ENCODE measurements at regions not wholly inside any gene's neighbourhood (a gene's known extent, or its start where the extent isn't known, plus 50 kb on each side); places are given as distances from the start of the nearest gene placed in this dataset.
"Not testable (repeated sequence)": the region's sequence is repeated elsewhere in the genome, so short reads cannot be mapped to it uniquely, and the experiment has no call there.

DNA sequence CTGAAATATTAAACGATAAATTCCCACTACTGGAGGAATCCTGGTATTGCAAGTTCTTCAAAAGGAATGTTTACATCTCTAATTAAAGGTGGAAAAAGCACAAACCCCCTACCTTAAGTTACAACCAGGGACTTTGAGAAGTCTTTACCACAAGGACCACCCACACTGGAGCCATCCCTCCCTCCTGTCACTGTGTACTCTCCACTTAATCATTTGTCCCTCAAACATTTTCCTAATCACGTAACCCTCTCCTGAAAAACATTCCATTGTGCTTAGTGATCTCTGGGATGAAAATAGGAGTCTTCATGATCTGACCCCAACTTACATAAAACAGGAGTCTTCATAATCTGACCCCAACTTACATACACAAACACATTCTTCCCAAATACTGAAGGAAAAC is 85.7 kb downstream of the SUCLG1 start:
- DNase-seq = no peak

DNA sequence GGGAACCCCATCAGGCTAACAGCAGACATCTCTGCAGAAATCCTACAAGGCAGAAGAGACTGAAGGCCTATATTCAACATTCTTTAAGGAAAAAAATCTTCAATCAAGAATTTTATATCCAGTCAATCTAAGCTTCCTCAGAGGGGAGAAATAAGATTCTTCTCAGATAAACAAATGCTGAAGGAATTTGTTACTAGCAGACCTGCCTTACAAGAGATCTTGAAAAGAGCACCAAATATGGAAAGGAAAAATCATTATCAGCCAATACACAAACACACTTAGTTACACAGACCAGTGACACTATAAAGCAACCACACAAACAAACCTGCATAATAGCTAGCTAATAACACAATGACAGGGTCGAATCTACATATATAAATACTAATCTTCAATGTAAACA is 96.5 kb downstream of the SUCLG1 start:
- no peak for DNase-seq

DNA sequence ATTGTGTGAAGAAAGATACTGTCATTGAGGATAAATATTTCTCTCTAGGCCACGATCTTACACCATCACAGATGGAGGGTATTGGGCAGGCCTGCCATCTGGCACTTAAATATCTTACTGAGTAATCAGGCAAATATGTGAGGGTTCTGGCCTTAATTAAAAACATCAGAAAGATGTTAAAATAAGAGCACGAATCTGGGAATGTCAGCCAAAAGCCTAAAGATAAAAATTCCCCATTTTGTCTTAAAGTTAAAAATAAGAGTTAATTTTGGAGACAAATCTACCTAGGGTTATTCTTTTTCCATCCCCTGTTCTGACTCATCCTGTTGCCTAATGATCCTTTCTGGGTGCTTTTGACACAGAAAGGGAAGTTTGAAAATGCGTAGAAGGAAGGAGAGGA is 121.0 kb downstream of the SUCLG1 start:
- DNase-seq = no peak

DNA sequence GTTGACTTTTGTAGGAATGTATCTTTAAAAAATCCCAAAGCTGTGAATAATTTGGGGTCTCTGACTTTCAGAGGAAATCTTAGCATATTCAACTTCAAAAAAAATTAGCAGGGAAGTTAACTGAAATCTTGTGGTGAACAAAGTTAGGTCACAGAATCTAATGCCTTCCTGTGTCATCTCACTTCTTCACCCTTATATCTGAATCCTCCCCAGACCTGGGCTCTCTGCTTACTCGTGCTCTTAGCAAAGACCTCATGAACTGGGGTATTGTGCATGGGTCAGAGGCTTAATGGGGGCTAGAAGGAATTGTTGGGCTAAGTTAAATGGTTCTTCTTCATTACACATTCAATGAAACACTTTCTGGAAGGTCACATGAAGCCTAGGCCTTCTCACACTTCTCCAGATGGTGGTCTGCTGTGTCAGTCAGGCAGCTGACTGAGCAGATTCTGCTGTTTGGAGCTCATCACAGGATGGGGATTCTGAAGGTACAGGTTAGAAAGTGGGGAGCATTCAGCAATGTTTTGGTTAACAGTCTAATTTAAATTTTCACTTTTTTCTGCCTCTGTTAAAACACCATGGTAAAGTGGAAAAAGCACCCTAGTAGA is 131.3 kb downstream of the SUCLG1 start:
- DNase-seq = no peak

DNA sequence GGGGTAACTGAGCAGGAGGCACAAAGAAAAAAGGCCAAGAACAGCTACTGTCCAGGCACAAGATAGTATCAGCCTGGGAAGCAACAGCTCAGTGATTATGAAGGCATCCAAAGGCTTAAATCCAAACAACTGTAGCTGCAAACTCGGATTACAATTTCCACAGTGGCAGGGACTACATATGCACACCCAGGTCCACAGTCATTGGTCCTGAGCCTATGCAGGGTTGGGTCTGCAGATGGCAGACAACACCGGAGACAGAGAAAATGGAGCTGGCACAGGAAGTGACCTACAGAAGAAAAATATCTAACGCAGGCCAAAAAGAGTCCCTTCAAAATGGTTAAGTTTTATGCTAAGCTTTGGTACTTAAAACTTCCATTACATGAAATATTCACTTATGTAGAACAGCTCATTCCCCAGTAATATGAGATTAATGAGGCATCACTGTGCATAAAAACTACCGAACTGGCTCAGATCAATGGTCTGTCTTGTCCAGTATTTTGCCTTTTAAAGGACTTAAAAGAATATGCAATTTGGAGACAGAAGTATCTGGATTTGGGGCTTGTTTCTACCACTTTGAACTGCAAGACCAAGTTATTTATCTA is 132.1 kb downstream of the SUCLG1 start:
- no peak for DNase-seq

DNA sequence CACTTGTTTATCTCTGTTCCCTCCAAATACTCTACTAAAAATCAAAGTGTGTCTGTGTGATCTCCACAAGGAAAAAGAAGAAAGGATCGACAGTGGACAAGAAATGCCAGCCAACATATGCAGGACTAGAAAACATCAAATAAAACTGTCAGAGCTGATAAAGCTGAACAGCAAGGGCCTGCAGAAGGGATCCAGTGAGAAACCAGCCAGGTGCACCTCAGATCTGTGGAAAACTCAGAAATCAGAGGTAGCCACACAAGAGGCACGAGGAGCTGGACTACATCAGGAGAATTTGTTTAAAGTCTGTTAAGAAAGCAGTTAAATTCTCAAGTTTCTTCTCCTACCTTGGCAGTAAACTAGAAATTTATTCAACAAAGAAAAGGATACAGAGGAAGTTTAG is 135.2 kb downstream of the SUCLG1 start:
- DNase-seq = no peak

DNA sequence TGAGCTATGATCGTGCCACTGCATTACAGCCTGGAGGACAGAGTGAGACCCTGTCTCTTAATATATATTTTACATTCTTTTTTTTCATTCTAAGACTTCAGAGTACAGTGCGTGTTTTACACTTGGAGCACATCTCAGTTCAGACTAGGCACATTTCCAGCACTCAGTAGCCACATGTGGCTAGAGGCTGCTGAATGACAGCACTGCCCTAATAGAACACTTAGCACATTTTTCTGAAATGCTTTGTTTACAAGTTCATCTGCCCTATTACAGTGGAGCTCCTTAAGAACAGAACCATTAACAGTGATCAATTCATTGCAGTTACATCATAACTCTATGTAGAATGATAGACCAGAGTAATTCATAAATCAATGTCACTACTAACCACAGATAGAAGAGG is 138.1 kb downstream of the SUCLG1 start:
- no peak for DNase-seq

DNA sequence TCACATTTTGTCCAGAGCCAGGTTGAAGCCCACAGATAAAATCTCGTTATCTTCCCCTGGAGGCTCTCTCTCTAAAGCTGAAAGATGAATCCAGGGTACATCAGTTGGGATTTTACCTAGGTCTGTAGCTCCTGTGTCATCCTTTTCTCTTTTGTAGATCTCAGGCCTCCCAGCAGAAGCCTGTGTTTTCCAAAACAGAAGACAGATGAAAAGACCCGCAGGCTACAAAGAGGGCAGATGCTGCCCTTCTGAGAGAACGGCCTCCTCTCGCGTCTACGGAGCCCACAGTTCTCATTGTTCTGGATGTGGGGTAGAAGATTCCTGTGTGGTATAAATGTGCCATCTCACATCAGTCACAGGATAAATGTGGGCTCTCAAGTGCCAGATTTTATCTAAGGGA is 139.5 kb downstream of the SUCLG1 start:
- DNase-seq = no peak

DNA sequence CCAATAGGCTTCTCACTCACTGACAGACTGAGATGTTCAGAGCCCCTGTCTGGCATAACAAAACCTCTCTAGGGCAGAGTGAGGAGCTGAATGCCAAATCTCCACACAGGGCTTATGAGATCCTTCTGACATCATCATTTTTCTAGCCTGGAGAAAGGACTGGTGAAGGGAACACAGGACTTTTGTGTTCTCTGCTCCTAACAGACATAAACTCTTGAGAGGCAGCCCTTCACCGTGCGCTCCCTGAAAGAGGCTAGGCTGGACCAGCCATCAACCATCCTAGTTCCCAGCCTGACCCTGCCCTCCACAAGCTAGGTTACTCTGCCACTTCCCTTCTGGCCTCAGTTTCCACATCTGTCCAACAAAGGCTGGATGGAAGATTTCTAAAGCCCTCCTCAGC is 141.9 kb downstream of the SUCLG1 start:
- DNase-seq = no peak

DNA sequence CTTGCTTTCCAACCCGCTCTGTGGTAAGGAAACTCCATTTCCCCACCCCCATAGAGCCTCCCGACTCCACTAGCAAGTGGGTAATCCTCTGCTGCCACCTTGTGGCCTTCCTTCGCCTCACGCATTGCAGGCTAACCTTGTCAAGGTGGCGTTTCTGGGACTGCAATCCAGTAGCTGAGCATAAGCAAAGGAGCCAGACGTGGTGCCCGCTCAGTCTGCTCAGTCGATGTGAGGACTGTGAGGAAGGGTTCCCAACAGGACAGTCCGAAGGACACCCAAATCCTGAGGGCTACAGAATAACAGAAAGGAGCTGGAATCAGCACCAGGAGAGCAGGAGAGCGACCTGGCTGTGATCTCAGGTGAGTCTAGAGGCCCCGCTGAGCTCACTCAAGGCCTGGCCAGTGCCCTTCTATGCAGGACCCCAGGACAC is 144.2 kb downstream of the SUCLG1 start:
- DNase-seq = peak; percentile 74

DNA sequence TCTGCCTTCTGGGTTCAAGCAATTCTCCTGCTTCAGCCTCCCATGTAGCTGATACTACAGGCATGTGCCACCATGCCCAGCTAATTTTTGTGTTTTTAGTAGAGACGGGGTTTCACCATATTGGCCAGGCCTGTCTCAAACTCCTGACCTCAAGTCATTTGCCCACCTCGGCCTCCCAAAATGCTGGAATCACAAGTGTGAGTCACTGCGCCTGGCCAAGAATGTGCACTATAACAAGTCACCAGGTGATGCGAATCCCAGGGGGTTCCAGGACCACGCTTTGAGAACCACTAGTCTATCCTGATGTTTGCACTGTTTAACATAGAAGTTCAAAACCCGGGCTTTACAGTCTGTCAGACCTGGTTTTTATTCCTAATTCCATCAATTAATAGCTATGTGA is 144.8 kb downstream of the SUCLG1 start:
- DNase-seq = no peak

DNA sequence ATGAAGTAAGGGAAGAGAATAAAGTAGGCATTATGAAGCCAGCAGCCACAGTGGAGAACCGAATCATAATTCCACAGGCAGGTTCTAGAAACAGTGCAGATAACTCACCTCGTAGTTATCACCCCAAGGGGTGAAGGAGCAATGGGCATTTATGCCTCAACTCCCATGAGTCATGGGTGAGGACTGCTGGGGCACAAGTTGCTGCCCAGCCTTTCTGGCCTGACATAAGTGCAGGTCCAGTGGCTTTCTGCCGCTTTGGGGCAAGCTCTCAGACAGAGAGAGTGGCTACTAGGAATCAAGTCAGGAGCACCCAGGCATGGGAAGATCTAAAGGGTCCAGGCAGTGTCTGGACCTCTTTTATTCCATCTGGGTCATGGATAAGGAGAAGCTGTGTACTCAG is 149.8 kb downstream of the SUCLG1 start:
- no peak for DNase-seq

DNA sequence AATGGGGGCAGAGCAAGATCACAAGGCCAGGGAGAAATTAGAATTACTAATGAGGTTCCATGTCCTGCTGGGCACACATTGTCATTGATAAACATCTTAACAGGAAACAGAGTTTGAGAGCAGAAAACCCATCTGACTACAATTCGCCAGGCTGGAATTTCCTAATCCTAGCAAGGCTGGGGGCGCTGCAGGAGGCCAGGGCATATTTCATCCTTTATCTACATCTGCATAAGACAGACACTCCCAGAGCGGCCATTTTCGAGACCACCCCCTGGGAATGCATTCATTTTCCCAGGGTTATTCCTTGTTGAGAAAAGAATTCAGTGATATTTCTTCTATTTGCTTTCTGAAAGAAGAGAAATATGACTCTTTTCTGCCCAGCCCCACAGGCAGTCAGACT is 152.7 kb downstream of the SUCLG1 start:
- no peak for DNase-seq

DNA sequence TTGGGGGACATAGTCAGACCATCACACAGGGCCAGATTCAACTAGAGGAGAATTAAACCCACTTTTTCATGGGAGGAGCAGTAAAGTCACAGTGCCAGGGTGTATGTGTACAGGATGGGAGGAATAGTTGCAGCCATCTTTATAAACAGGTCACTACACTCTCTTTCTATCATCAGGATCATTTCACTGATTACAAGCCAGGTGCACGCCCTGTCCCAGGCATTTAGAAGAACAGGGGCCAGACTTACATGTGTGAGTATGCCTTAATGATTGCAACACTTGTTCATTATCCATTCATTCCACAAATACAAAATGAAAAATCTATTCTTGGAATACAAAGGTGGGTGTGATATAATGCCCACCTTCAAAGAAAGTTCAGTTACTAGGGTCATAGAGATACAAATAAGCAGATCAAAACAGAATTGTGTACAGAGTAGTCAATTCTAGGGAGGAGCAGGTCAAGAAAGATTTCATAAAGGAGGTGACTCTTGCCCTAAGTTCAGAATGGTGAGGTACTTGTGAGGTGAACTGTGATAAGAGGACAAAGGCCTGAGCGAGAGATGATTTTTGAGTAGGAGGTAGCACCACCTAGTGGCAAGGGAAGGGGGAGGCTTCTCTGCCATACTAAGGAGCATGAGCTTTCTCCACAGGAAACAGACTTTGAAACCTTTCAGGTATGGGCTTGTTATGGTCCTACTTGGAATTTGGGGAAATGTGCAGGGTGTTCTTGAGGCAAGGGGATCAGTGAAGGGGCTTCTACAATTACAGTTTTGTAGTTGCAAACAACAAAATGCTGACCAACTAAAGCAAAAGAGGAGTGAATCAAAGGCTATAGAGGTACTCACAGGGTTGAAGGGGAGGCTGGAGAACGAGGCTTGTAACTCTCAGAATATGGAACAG is 156.3 kb downstream of the SUCLG1 start:
- DNase-seq = peak; percentile 9

DNA sequence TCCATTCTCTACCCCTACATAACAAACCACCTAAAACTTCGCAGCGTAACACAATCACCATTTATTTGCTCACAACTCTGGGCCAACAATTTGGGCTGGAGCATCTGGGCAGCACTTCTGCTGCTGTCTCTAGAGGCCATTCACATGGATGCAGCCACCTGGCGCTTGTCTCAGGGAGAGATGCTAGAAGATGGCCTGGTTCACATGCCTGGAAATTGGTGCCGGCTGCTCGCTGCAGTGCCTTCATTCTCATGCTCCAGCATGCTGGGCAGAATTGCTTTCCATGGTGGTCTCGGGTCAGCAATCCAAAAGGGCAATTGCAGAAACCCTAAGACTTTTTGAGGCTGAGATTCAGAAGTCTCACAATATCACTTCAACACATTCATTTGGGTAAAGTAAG is 157.4 kb downstream of the SUCLG1 start:
- DNase-seq = no peak

DNA sequence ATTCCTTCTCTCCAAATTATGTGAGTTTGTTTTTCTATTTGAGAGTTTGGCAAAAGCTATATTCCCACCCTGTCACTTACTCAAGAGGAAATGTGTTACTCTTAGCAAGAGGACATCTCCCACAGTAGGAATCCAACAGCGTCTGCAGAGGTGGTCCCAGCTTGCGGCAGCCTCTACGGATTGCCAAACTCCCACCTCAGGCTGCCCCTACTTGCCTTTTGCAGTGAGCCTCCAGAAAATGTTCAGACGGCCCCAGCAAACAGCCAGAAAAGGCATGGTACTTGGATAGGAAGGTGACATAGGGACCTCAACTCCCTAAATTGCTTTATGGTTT is 158.4 kb downstream of the SUCLG1 start:
- DNase-seq = no peak

DNA sequence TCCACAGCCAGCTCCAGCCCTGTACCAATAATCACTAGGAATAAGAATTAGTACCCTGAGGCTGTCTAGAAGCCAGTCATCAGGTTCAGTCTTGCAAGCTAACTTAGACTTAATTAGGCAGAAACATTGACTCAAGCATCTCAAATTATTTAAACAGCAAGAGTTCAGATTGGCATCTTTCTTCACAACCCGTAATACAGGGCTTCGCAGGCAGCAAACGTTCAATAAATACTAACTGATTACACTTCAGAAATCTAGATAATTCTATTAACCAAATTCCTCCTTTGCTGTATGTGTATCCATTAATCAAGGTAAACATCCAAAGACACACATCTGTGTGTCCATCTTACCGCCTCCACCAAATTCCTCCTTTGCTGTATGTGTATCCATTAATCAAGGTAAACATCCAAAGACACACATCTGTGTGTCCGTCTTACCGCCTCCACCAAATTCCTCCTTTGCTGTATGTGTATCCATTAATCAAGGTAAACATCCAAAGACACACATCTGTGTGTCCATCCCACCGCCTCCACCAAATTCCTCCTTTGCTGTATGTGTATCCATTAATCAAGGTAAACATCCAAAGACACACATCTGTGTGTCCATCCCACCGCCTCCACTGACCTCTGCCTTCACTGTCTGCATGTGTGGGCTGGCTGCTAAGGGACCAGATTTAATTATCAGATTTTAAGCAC is 158.9 kb downstream of the SUCLG1 start:
- DNase-seq = not testable (repeated sequence)

DNA sequence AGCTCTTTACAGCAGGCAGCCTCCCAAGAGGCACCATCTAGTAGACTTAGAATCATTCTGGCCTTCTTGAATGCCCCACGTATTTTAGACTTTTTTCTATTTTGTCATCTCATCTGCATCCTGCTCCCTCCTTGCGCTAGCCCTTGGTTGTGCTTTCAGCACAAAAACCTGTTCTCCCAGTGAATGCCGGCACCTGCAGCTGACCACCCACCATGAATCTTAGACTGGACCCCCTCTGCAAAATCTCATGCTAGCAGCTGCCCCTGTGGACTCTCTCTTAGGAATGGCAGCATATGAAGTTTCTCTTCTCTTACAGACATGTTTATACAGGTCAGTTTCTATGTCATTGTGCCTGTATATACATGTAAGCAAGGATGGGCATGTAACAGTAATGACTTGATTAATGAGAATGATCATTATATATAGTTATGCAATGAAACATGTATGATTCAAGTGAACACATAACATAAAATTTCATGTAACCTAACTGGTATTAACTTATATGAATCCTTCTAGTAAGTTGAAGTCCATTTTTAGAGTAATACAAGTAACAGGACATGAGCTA is 159.8 kb downstream of the SUCLG1 start:
- DNase-seq = no peak

DNA sequence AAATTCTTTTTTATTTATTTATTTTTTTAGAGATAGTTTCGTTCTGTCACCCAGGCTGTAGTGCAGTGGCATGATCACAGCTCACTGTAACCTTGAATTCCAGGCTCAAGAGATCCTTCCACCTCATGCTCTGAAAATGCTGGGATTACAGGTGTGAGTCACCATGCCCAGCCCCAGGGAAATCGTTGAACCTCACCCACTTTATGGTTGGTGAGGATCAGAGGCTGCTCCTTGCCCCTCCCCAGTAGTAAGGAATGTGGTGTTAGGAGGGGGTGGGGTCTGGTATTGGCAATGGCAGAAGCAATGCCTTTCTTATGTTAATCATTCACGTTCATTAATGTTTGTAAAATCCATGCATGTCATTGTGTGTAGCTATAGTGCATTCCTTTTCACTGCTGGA is 161.9 kb downstream of the SUCLG1 start:
- no peak for DNase-seq

DNA sequence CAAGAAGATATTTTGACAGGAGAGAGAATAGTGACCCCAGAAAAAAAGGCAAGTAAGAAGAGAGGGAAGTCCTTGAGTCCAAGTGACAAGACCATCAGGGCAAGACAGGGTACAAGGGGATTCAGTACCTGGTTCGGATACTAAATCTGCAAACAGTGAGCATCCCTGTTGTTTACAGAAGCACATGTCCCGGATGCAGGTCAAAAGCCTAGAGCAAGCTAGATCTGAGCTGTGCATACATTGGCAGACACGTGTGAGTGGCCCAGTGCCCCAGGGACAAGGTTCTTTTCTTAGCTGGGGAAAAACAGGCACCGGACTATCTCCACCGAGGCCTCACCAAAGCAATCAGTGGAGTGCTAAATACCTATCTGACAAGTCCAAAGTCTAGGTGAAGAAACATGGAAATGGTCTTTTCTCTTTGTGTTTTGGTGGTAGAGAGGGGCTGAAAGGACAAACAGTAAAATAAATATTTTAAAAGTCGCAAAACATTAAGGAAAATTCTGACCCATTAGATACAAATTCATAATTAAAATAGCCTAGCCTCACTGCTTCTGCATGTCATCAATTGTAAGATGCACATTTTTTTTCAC is 165.2 kb downstream of the SUCLG1 start:
- DNase-seq = no peak

DNA sequence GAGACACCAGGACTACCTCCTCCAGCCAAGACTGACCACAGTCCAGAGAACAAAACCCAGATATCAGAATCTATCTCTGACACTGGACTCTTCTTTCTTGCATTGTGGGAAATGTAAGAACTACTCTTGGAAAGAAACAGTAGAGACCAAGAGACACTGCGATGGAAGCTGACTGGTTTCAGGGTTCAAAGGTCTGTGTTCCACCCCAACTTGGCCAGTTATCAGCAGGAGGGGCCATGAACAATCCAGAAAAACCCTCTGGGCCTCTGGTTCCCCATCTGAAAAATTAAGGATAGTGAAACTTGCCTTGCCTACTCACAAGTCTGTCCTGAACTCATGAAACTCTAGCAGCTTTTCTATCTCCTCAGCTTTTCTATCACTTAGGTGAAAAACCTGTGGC is 166.5 kb downstream of the SUCLG1 start:
- no peak for DNase-seq

DNA sequence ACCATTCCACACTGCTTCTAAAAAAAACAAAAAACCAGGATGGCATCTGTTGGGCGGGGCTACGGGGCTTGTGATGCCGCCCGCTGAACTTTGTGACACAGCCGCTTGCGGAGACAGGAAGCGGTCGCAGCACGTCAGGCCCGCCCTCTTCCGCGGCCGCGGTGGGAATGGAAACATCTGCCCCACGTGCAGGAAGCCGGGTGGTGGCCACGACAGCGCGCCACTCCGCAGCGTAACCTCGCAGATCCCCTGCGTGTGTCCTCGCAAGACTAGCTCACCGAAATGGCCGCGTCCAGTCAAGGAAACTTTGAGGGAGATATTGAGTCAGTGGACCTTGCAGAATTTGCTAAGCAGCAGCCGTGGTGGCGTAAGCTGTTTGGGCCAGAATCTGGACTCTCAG is 168.5 kb downstream of the SUCLG1 start:
- no peak for DNase-seq

DNA sequence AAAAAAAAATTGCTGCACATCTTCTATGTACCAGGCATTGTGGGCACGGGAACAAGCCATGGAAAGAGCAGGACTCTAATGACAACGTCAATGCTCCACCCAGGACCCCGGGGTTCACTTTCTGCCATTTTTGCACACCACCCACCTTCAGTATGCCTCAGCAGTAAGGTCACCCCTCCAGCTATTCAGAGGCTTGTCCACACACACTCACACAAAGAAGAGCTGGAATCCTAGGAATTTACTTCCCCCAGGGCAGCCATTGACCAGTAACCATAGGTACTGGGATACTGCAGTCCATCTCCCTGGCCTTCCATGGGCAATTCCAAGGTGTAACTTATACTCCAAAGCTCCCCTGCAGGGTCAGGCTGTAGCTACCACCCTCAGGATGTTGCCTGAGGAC is 170.8 kb downstream of the SUCLG1 start:
- DNase-seq = no peak

Measured in NCI-H1048 (cell line).